Gastroesophageal sphincter (tissue), 4 donors: ENCODE measurements at regions not wholly inside any gene's neighbourhood (a gene's known extent, or its start where the extent isn't known, plus 50 kb on each side); places are given as distances from the start of the nearest gene placed in this dataset.

Experiments
- ATAC-seq: fragments of 150-250 bp; one replicate; pipeline ENCODE4 v1.9.1; 2016; ENCODE audit warnings: mild to moderate bottlenecking, moderate library complexity
- H3K27ac ChIP-seq, 4 donors: fragments of 200-600 bp; sonication (generic) in 3 of 4; 1 replicate in 3 of 4; 2 replicates in 1 of 4; pipeline ENCODE4 v1.5.1; 2016 to 2019
- H3K27me3 ChIP-seq: fragments of 200-600 bp; sonication (generic); one replicate; pipeline ENCODE4 v1.5.1; 2019
- H3K36me3 ChIP-seq, 2 donors: fragments of 200-600 bp; sonication (generic); one replicate each; pipeline ENCODE4 v1.5.1; 2019; ENCODE audit warnings: control low read depth in 1 of 2
- H3K4me1 ChIP-seq, 3 donors: fragments of 200-600 bp; sonication (generic); 1 replicate in 2 of 3; 2 replicates in 1 of 3; pipeline ENCODE4 v1.5.1; 2016 to 2019; ENCODE audit warnings: control low read depth in 2 of 3
- H3K4me3 ChIP-seq, 2 donors: fragments of 200-600 bp; sonication (generic); one replicate each; pipeline ENCODE4 v1.5.1; 2019; ENCODE audit warnings: mild to moderate bottlenecking in 1 of 2, moderate library complexity in 1 of 2
- H3K9me3 ChIP-seq, 3 donors: fragments of 200-600 bp; sonication (generic); one replicate each; pipeline ENCODE4 v1.5.1; 2017 to 2019; ENCODE audit warnings: control low read depth in 2 of 3
- EP300 ChIP-seq: sonication (generic); formaldehyde crosslinking; IDR thresholded peaks from one replicate; pipeline ENCODE4 v1.6.1; 2017; ENCODE audit warnings: antibody characterized with exemption, mild to moderate bottlenecking
- POLR2A ChIP-seq, 2 donors: fragments of 450-650 bp; IDR thresholded peaks; one replicate each; pipeline ENCODE4 v1.6.1; 2017; ENCODE audit warnings: antibody characterized with exemption in 2 of 2, mild to moderate bottlenecking in 2 of 2, moderate library complexity in 1 of 2
- POLR2AphosphoS5 ChIP-seq: sonication (generic); formaldehyde crosslinking; IDR thresholded peaks from one replicate; pipeline ENCODE4 v1.6.1; 2017; ENCODE audit warnings: antibody characterized with exemption
- WGBS, 2 donors: methylation state at CpG; one replicate each; pipeline ENCODE4 v1.1.5; 2018; ENCODE audit warnings: low coverage in 1 of 2; 5-methylcytosine and 5-hydroxymethylcytosine counted together
- TF ChIP-seq, protein P1 (sequence below), 4 experiments: fragments of 200-600 bp in 2 of 4; fragments of 450-650 bp in 2 of 4; sonication (generic) in 1 of 4; IDR thresholded peaks; one replicate each; pipeline ENCODE4 v1.5.1; 2017 to 2019; ENCODE audit warnings: antibody characterized with exemption in 4 of 4, mild to moderate bottlenecking in 2 of 4, moderate library complexity in 2 of 4

DNA sequence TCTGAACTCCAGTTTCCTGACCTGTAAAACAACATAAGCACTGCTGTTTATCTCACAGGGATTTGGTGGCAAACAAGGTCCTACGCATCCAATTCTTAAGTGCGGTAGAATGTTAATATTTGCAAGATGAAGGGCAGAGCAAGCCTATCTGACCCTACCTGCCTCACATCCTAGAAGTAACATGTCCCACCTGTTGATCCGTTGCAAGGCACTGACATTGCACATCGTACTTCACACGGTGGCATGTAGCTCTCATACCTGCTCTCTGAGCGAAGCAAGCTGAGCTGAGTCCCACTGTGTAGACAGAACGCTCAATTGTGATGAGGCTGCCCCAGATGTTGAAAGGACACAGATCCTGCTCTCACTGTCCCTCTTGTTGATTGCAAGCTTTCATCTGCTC, 154.7 kb upstream of the PDE10A start:
- no peak overlapping the region for H3K4me3 ChIP-seq
- ATAC-seq: no peak
- H3K27me3 ChIP-seq: peaks cover 52% of the 10 kb centered on the region
- no peaks in the 10 kb centered on the region for H3K36me3 ChIP-seq
- TF ChIP-seq POLR2A (IDR thresholded peaks at IDR 0.05): no peak
- no peak for TF ChIP-seq POLR2AphosphoS5
- TF ChIP-seq EP300: no peak
- TF ChIP-seq, protein P1, sequence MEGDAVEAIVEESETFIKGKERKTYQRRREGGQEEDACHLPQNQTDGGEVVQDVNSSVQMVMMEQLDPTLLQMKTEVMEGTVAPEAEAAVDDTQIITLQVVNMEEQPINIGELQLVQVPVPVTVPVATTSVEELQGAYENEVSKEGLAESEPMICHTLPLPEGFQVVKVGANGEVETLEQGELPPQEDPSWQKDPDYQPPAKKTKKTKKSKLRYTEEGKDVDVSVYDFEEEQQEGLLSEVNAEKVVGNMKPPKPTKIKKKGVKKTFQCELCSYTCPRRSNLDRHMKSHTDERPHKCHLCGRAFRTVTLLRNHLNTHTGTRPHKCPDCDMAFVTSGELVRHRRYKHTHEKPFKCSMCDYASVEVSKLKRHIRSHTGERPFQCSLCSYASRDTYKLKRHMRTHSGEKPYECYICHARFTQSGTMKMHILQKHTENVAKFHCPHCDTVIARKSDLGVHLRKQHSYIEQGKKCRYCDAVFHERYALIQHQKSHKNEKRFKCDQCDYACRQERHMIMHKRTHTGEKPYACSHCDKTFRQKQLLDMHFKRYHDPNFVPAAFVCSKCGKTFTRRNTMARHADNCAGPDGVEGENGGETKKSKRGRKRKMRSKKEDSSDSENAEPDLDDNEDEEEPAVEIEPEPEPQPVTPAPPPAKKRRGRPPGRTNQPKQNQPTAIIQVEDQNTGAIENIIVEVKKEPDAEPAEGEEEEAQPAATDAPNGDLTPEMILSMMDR (IDR thresholded peaks at IDR 0.05): no peak
- no peaks in the 10 kb centered on the region for H3K9me3 ChIP-seq
- WGBS, 2 donors: 60 to 70% methylated on average over 1 to 7 of the region's 7 CpGs
- no peak overlapping the region for H3K27ac ChIP-seq
- H3K4me1 ChIP-seq: no peaks in the 10 kb centered on the region

DNA sequence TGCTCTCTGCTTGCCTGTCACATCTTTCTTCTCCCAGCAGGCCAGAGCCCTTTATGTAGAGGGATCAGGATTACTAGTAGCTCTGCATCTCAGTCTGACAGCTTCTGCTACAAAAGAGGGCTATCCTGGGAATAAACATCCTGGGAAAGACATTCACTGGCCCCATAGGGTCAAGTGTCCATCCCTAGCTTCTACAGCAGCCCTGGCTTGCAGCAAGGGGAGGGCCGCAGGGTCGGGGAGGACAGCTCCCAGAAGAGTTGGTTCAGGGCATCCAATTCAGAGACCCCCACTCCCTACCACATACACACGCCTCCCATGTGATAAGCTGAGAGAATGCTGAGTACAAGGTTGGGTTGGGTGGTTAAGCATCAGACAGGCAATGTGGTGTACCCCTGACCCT, 154.1 kb upstream of the PDE10A start:
- TF ChIP-seq, protein P1 (IDR thresholded peaks at IDR 0.05): no peak
- TF ChIP-seq EP300: no peak
- no CpG with 5 or more reads among the region's 3 CpGs for WGBS, 2 donors
- H3K36me3 ChIP-seq: no peaks in the 10 kb centered on the region
- no peak overlapping the region for H3K4me3 ChIP-seq
- H3K4me1 ChIP-seq: no peaks in the 10 kb centered on the region
- no peaks in the 10 kb centered on the region for H3K9me3 ChIP-seq
- peaks cover 46% of the 10 kb centered on the region for H3K27me3 ChIP-seq
- ATAC-seq: no peak
- no peak overlapping the region for H3K27ac ChIP-seq

DNA sequence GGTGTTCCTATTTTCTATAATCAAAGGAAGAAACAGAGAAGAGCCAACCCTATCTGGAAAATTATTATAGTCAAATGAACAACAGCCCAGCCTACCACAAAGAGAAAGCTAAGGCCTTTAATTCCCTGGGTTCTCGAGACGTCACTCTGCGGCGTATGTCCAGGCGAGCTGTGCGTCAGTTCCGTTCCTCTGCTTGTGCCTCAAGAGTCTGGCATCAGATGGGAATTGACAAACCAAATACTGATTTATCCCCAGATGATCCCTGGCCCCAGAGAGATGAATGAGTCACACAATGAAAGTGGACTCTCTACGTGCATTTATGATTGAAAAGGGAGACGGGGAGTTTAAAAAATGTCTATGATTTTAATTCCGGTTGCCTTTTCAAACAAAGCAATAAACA, 151.6 kb upstream of the PDE10A start:
- H3K36me3 ChIP-seq: no peaks in the 10 kb centered on the region
- H3K27ac ChIP-seq: no peak overlapping the region
- WGBS, 2 donors: 82 to 92% methylated on average over 9 to 10 of the region's 10 CpGs
- H3K4me1 ChIP-seq: no peaks in the 10 kb centered on the region
- no peak for ATAC-seq
- H3K4me3 ChIP-seq: no peak overlapping the region
- H3K9me3 ChIP-seq: peaks cover 0 to 17% (median 0%) of the 10 kb centered on the region in 3 donors
- no peak for TF ChIP-seq POLR2AphosphoS5
- TF ChIP-seq EP300: no peak
- TF ChIP-seq, protein P1 (IDR thresholded peaks at IDR 0.05): no peak
- no peak for TF ChIP-seq POLR2A (IDR thresholded peaks at IDR 0.05)
- peaks cover 38% of the 10 kb centered on the region for H3K27me3 ChIP-seq

DNA sequence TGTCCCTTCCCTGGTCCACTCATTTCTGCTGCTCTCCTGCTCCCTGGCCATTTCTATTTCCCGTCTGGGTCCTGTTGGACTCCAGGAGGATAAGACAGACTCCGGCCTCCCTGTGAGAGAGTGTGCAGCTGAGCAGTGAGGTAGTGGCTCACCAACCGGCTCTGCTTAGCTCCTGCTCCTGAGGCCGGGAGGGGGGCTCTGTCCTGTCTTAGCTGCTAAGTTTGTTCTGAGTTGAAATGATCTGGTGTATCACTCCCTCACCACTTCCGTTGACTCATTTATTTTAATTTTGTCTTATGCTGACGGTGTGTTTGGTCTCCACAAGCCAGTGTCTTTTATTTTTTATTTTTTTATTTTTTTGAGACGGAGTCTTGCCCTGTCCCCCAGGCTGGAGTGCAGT, 148.5 kb upstream of the PDE10A start:
- Histone ChIP-seq H3K9me3 (peaks cover 0 to 23% (median 0%) of the 10 kb centered on the region in 3 donors), H3K36me3 (no peaks in the 10 kb centered on the region), H3K27me3 (peaks cover 13% of the 10 kb centered on the region), H3K4me3 (no peak overlapping the region), H3K4me1 (no peaks in the 10 kb centered on the region), H3K27ac (no peak overlapping the region)
- 80 to 85% methylated on average over 3 to 6 of the region's 7 CpGs for WGBS, 2 donors
- TF ChIP-seq EP300: no peak
- TF ChIP-seq POLR2A (IDR thresholded peaks at IDR 0.05): no peak
- TF ChIP-seq, protein P1 (IDR thresholded peaks at IDR 0.05): no peak
- TF ChIP-seq POLR2AphosphoS5: no peak
- no peak for ATAC-seq

DNA sequence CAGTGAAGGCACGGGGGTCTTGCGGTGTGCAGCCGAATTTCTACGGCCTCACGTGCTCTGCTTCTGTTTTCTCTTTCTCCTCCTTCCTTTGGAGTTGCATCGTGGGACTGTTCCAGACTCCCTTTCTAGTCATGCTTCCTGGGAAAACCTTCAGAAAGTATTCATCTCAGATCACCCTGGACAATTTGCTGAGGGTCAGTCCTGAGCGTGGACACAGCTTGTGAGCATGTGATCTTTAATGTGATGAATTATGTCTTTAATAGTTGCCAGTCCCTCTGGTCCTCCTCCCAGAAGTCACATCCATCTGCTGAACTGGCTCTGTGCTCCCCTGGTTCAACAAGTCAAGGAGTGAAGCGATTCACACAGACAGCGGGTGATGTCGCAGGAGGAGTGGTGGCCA, 145.0 kb upstream of the PDE10A start:
- WGBS, 2 donors: 78 to 87% methylated on average over 8 to 9 of the region's 10 CpGs
- peaks cover 33% of the 10 kb centered on the region for H3K27me3 ChIP-seq

More for the DNA sequence above, 145.0 kb upstream of the PDE10A start:
- peaks cover 0 to 11% (median 0%) of the 10 kb centered on the region in 3 donors for H3K4me1 ChIP-seq
- no peak overlapping the region for H3K4me3 ChIP-seq
- TF ChIP-seq, protein P1 (IDR thresholded peaks at IDR 0.05): no peak
- no peak for TF ChIP-seq POLR2A (IDR thresholded peaks at IDR 0.05)
- TF ChIP-seq EP300: no peak
- no peak for TF ChIP-seq POLR2AphosphoS5
- H3K9me3 ChIP-seq: peaks cover 0 to 23% (median 0%) of the 10 kb centered on the region in 3 donors
- no peak overlapping the region for H3K27ac ChIP-seq
- H3K36me3 ChIP-seq: no peaks in the 10 kb centered on the region
- no peak for ATAC-seq
